ENCODE measurements at regions not wholly inside any gene's neighbourhood (a gene's known extent, or its start where the extent isn't known, plus 50 kb on each side); places are given as distances from the start of the nearest gene placed in this dataset.

GRCh38 chr17:71392715-71393567 lies 727.9 kb upstream of the SOX9 start:
- CTCF ChIA-PET, result no interaction called here
- H3K4me1 Mint-ChIP-seq (ENCODE audit: insufficient read depth, unreplicated experiment), result peaks cover 11% of the 10 kb centered on the region
- POLR2A ChIA-PET, result no interaction called here
- no peak for TF ChIP-seq CTCF (IDR thresholded peaks at IDR 0.05; ENCODE audit: unreplicated experiment)
- H3K27me3 Mint-ChIP-seq (ENCODE audit: insufficient read depth, unreplicated experiment), result no peaks in the 10 kb centered on the region
- H3K4me3 Mint-ChIP-seq (ENCODE audit: unreplicated experiment), result no peak overlapping the region
- no peak for DNase-seq (ENCODE audit: unreplicated experiment)
- intact Hi-C loops (cut with micrococcal nuclease), result no loop called here
- peak overlapping the region; percentile 54 for H3K27ac Mint-ChIP-seq (ENCODE audit: low read depth, unreplicated experiment)
- H3K9me3 Mint-ChIP-seq (ENCODE audit: unreplicated experiment), result peaks cover 5% of the 10 kb centered on the region
- BruUV-seq (replicated peaks), result no TSS peak
- no peaks in the 10 kb centered on the region for H3K36me3 Mint-ChIP-seq (ENCODE audit: insufficient read depth, unreplicated experiment)

- intact Hi-C loops (cut with micrococcal nuclease), result no loop called here
- DNase-seq (ENCODE audit: unreplicated experiment), result no peak
- no peaks in the 10 kb centered on the region for H3K9me3 Mint-ChIP-seq (ENCODE audit: unreplicated experiment)
- no peak overlapping the region for H3K27ac Mint-ChIP-seq (ENCODE audit: low read depth, unreplicated experiment)
- TF ChIP-seq CTCF (IDR thresholded peaks at IDR 0.05; ENCODE audit: unreplicated experiment), result no peak
- H3K27me3 Mint-ChIP-seq (ENCODE audit: insufficient read depth, unreplicated experiment), result no peaks in the 10 kb centered on the region
- no peaks in the 10 kb centered on the region for H3K36me3 Mint-ChIP-seq (ENCODE audit: insufficient read depth, unreplicated experiment)
- ChIA-PET POLR2A (interaction anchor here (0.8 to 1.7 kb wide), 3 partner anchors 11 to 17 kb away, joined by 3 read pairs; no protein-coding TSS in a partner anchor), CTCF (no interaction called here)
- H3K4me3 Mint-ChIP-seq (ENCODE audit: unreplicated experiment), result no peak overlapping the region
- peaks cover 11% of the 10 kb centered on the region for H3K4me1 Mint-ChIP-seq (ENCODE audit: insufficient read depth, unreplicated experiment)
- no TSS peak for BruUV-seq (replicated peaks)
These were observed 724.9 kb upstream of the SOX9 start for GRCh38 chr17:71395901-71396300.

GRCh38 chr17:71396711-71397110 lies 724.1 kb upstream of the SOX9 start:
- Mint-ChIP-seq H3K4me1 (ENCODE audit: insufficient read depth, unreplicated experiment) (peaks cover 11% of the 10 kb centered on the region), H3K27ac (ENCODE audit: low read depth, unreplicated experiment) (no peak overlapping the region), H3K4me3 (ENCODE audit: unreplicated experiment) (no peak overlapping the region), H3K27me3 (ENCODE audit: insufficient read depth, unreplicated experiment) (no peaks in the 10 kb centered on the region), H3K9me3 (ENCODE audit: unreplicated experiment) (no peaks in the 10 kb centered on the region), H3K36me3 (ENCODE audit: insufficient read depth, unreplicated experiment) (no peaks in the 10 kb centered on the region)
- intact Hi-C loops (cut with micrococcal nuclease), result no loop called here
- no peak for DNase-seq (ENCODE audit: unreplicated experiment)
- BruUV-seq (replicated peaks), result no TSS peak
- ChIA-PET CTCF (interaction anchor here (0.5 to 0.6 kb wide), 2 partner anchors 13 to 69 kb away, joined by 3 to 4 read pairs; no protein-coding TSS in a partner anchor), POLR2A (interaction anchor here (0.8 to 1.7 kb wide), 3 partner anchors 12 to 16 kb away, joined by 3 read pairs; no protein-coding TSS in a partner anchor)
- TF ChIP-seq CTCF (IDR thresholded peaks at IDR 0.05; ENCODE audit: unreplicated experiment), result no peak

- intact Hi-C loops (cut with micrococcal nuclease), result no loop called here
- Mint-ChIP-seq H3K36me3 (ENCODE audit: insufficient read depth, unreplicated experiment) (no peaks in the 10 kb centered on the region), H3K27ac (ENCODE audit: low read depth, unreplicated experiment) (no peak overlapping the region), H3K9me3 (ENCODE audit: unreplicated experiment) (no peaks in the 10 kb centered on the region), H3K4me3 (ENCODE audit: unreplicated experiment) (no peak overlapping the region), H3K4me1 (ENCODE audit: insufficient read depth, unreplicated experiment) (peaks cover 13% of the 10 kb centered on the region), H3K27me3 (ENCODE audit: insufficient read depth, unreplicated experiment) (no peaks in the 10 kb centered on the region)
- DNase-seq (ENCODE audit: unreplicated experiment), result no peak
- TF ChIP-seq CTCF (IDR thresholded peaks at IDR 0.05; ENCODE audit: unreplicated experiment), result no peak
- no TSS peak for BruUV-seq (replicated peaks)
- ChIA-PET CTCF (no interaction called here), POLR2A (interaction anchor here (0.6 kb wide), 1 partner anchor 70 kb away, joined by 3 read pairs; no protein-coding TSS in a partner anchor)
These were observed 722.8 kb upstream of the SOX9 start for GRCh38 chr17:71398025-71398424.

Data from MCF 10A (cell line).